ENCODE measurements at regions not wholly inside any gene's neighbourhood (a gene's known extent, or its start where the extent isn't known, plus 50 kb on each side); places are given as distances from the start of the nearest gene placed in this dataset.

- no peak overlapping the region for H3K27ac Mint-ChIP-seq
- H3K9me3 Mint-ChIP-seq: no peaks in the 10 kb centered on the region
- H3K27me3 Mint-ChIP-seq: peaks cover 5% of the 10 kb centered on the region
- no peaks in the 10 kb centered on the region for H3K36me3 Mint-ChIP-seq (ENCODE audit: low read depth)
- no peaks in the 10 kb centered on the region for H3K4me1 Mint-ChIP-seq (ENCODE audit: low read depth)
- H3K4me3 Mint-ChIP-seq: no peak overlapping the region
These were observed 208.9 kb downstream of the GBA3 start for GRCh38 chr4:22901631-22902030.

- Mint-ChIP-seq H3K4me3 (no peak overlapping the region), H3K27ac (no peak overlapping the region), H3K27me3 (peaks cover 5% of the 10 kb centered on the region), H3K4me1 (ENCODE audit: low read depth) (no peaks in the 10 kb centered on the region), H3K9me3 (no peaks in the 10 kb centered on the region), H3K36me3 (ENCODE audit: low read depth) (no peaks in the 10 kb centered on the region)
These were observed 208.1 kb downstream of the GBA3 start for GRCh38 chr4:22900876-22901275.

- Mint-ChIP-seq H3K9me3 (no peaks in the 10 kb centered on the region), H3K27me3 (peaks cover 5% of the 10 kb centered on the region), H3K27ac (no peak overlapping the region), H3K4me1 (ENCODE audit: low read depth) (no peaks in the 10 kb centered on the region), H3K4me3 (no peak overlapping the region), H3K36me3 (ENCODE audit: low read depth) (no peaks in the 10 kb centered on the region)
These were observed 204.9 kb downstream of the GBA3 start for GRCh38 chr4:22897520-22898108.

- Mint-ChIP-seq H3K9me3 (no peaks in the 10 kb centered on the region), H3K4me1 (ENCODE audit: low read depth) (no peaks in the 10 kb centered on the region), H3K27ac (no peak overlapping the region), H3K27me3 (peaks cover 5% of the 10 kb centered on the region), H3K36me3 (ENCODE audit: low read depth) (no peaks in the 10 kb centered on the region), H3K4me3 (no peak overlapping the region)
These were observed 202.7 kb downstream of the GBA3 start for GRCh38 chr4:22895482-22895881.

GRCh38 chr4:22884157-22884556 is 191.4 kb downstream of the GBA3 start:
- Mint-ChIP-seq H3K27me3 (no peaks in the 10 kb centered on the region), H3K4me1 (ENCODE audit: low read depth) (no peaks in the 10 kb centered on the region), H3K4me3 (no peak overlapping the region), H3K9me3 (peaks cover 5% of the 10 kb centered on the region), H3K27ac (no peak overlapping the region), H3K36me3 (ENCODE audit: low read depth) (no peaks in the 10 kb centered on the region)

GRCh38 chr4:22881411-22881810 is 188.7 kb downstream of the GBA3 start:
- Mint-ChIP-seq H3K36me3 (ENCODE audit: low read depth) (no peaks in the 10 kb centered on the region), H3K9me3 (no peaks in the 10 kb centered on the region), H3K4me3 (no peak overlapping the region), H3K27ac (no peak overlapping the region), H3K4me1 (ENCODE audit: low read depth) (no peaks in the 10 kb centered on the region), H3K27me3 (no peaks in the 10 kb centered on the region)

- Mint-ChIP-seq H3K4me1 (ENCODE audit: low read depth) (no peaks in the 10 kb centered on the region), H3K36me3 (ENCODE audit: low read depth) (no peaks in the 10 kb centered on the region), H3K27me3 (no peaks in the 10 kb centered on the region), H3K9me3 (no peaks in the 10 kb centered on the region), H3K4me3 (no peak overlapping the region), H3K27ac (no peak overlapping the region)
These were observed 184.8 kb downstream of the GBA3 start for GRCh38 chr4:22877486-22878052.

GRCh38 chr4:22876270-22876669 is 183.5 kb downstream of the GBA3 start:
- H3K9me3 Mint-ChIP-seq: no peaks in the 10 kb centered on the region
- H3K27ac Mint-ChIP-seq: no peak overlapping the region
- H3K36me3 Mint-ChIP-seq (ENCODE audit: low read depth): no peaks in the 10 kb centered on the region
- H3K27me3 Mint-ChIP-seq: no peaks in the 10 kb centered on the region
- no peak overlapping the region for H3K4me3 Mint-ChIP-seq
- no peaks in the 10 kb centered on the region for H3K4me1 Mint-ChIP-seq (ENCODE audit: low read depth)

GRCh38 chr4:22875587-22876257 is 183.0 kb downstream of the GBA3 start:
- Mint-ChIP-seq H3K27ac (no peak overlapping the region), H3K4me3 (no peak overlapping the region), H3K9me3 (no peaks in the 10 kb centered on the region), H3K27me3 (no peaks in the 10 kb centered on the region), H3K4me1 (ENCODE audit: low read depth) (no peaks in the 10 kb centered on the region), H3K36me3 (ENCODE audit: low read depth) (no peaks in the 10 kb centered on the region)

- Mint-ChIP-seq H3K9me3 (no peaks in the 10 kb centered on the region), H3K27ac (no peak overlapping the region), H3K4me1 (ENCODE audit: low read depth) (no peaks in the 10 kb centered on the region), H3K36me3 (ENCODE audit: low read depth) (no peaks in the 10 kb centered on the region), H3K27me3 (no peaks in the 10 kb centered on the region), H3K4me3 (no peak overlapping the region)
These were observed 181.7 kb downstream of the GBA3 start for GRCh38 chr4:22874334-22874912.

GRCh38 chr4:22873899-22874298 is 181.2 kb downstream of the GBA3 start:
- Mint-ChIP-seq H3K4me3 (no peak overlapping the region), H3K4me1 (ENCODE audit: low read depth) (no peaks in the 10 kb centered on the region), H3K27me3 (no peaks in the 10 kb centered on the region), H3K36me3 (ENCODE audit: low read depth) (no peaks in the 10 kb centered on the region), H3K27ac (no peak overlapping the region), H3K9me3 (no peaks in the 10 kb centered on the region)

- H3K9me3 Mint-ChIP-seq: no peaks in the 10 kb centered on the region
- no peak overlapping the region for H3K27ac Mint-ChIP-seq
- no peaks in the 10 kb centered on the region for H3K36me3 Mint-ChIP-seq (ENCODE audit: low read depth)
- H3K27me3 Mint-ChIP-seq: no peaks in the 10 kb centered on the region
- H3K4me1 Mint-ChIP-seq (ENCODE audit: low read depth): no peaks in the 10 kb centered on the region
- H3K4me3 Mint-ChIP-seq: no peak overlapping the region
These were observed 178.2 kb downstream of the GBA3 start for GRCh38 chr4:22870847-22871449.

GRCh38 chr4:22869235-22869634 is 176.5 kb downstream of the GBA3 start:
- H3K9me3 Mint-ChIP-seq: peaks cover 3% of the 10 kb centered on the region
- no peak overlapping the region for H3K27ac Mint-ChIP-seq
- H3K36me3 Mint-ChIP-seq (ENCODE audit: low read depth): no peaks in the 10 kb centered on the region
- H3K27me3 Mint-ChIP-seq: no peaks in the 10 kb centered on the region
- H3K4me3 Mint-ChIP-seq: no peak overlapping the region
- no peaks in the 10 kb centered on the region for H3K4me1 Mint-ChIP-seq (ENCODE audit: low read depth)

Measured in stimulated activated naive CD8-positive, alpha-beta T cell treated with anti-CD3 and anti-CD28 coated beads, Interleukin-15, Interleukin-2, amounts not matched to agents 100 ng/mL and 50 ng/mL, for 24 hours (primary cell).